H9 (cell line): ENCODE measurements at regions not wholly inside any gene's neighbourhood (a gene's known extent, or its start where the extent isn't known, plus 50 kb on each side); places are given as distances from the start of the nearest gene placed in this dataset.

ENCODE experiments used
- DNase-seq: peaks from one replicate; pipeline ENCODE4 v3.0.0-alpha.2; 2017
- H2AFZ ChIP-seq: one replicate; pipeline ENCODE4 v1.6.1; 2013; ENCODE audit warnings: mild to moderate bottlenecking, low read length, control low read depth, moderate library complexity
- H2AK5ac ChIP-seq: 2 replicates; pipeline ENCODE4 v1.6.1; 2013; ENCODE audit warnings: low read length, control low read depth, mixed read lengths; ENCODE audit not compliant: insufficient read length
- H2BK120ac ChIP-seq: one replicate; pipeline ENCODE4 v1.6.1; 2013; ENCODE audit warnings: low read depth, mild to moderate bottlenecking, low read length, control low read depth, inconsistent platforms; ENCODE audit not compliant: poor library complexity, severe bottlenecking
- H2BK12ac ChIP-seq: 2 replicates; pipeline ENCODE4 v1.6.1; 2013; ENCODE audit warnings: low read length, control low read depth, mixed read lengths, low read depth; ENCODE audit not compliant: insufficient read length
- H2BK15ac ChIP-seq: 2 replicates; pipeline ENCODE4 v1.6.1; 2013; ENCODE audit warnings: low read depth, low read length, control low read depth
- H2BK20ac ChIP-seq: one replicate; pipeline ENCODE4 v1.6.1; 2013; ENCODE audit warnings: low read depth, mild to moderate bottlenecking, low read length, control low read depth, inconsistent platforms; ENCODE audit not compliant: poor library complexity, severe bottlenecking
- H2BK5ac ChIP-seq: 2 replicates; pipeline ENCODE4 v1.6.1; 2013; ENCODE audit warnings: low read length, control low read depth, mixed read lengths; ENCODE audit not compliant: insufficient read length
- H3K14ac ChIP-seq: 2 replicates; pipeline ENCODE4 v1.6.1; 2013; ENCODE audit warnings: low read length, control low read depth; ENCODE audit not compliant: insufficient read depth
- H3K18ac ChIP-seq: 2 replicates; pipeline ENCODE4 v1.6.1; 2013; ENCODE audit warnings: low read depth, mild to moderate bottlenecking, mixed read lengths, low read length, control low read depth; ENCODE audit not compliant: insufficient read length
- H3K23ac ChIP-seq: 2 replicates; pipeline ENCODE4 v1.6.1; 2013; ENCODE audit warnings: low read length, control low read depth, mixed read lengths, low read depth; ENCODE audit not compliant: insufficient read length
- H3K23me2 ChIP-seq: 2 replicates; pipeline ENCODE4 v1.6.1; 2013; ENCODE audit warnings: low read depth, mild to moderate bottlenecking, mixed read lengths, low read length, control low read depth; ENCODE audit not compliant: insufficient read length, poor library complexity, severe bottlenecking
- H3K27ac ChIP-seq: 2 replicates; pipeline ENCODE4 v1.5.1; 2013; ENCODE audit warnings: low read length, control low read depth, mixed read lengths, low read depth; ENCODE audit not compliant: insufficient read length
- H3K27me3 ChIP-seq: 2 replicates; pipeline ENCODE4 v1.6.1; 2013; ENCODE audit warnings: low read length, control low read depth, inconsistent platforms; ENCODE audit not compliant: insufficient read depth
- H3K4ac ChIP-seq: 2 replicates; pipeline ENCODE4 v1.6.1; 2013; ENCODE audit warnings: low read depth, mild to moderate bottlenecking, control low read depth, inconsistent platforms, low read length, moderate library complexity
- H3K4me1 ChIP-seq: 2 replicates; pipeline ENCODE4 v1.6.1; 2013; ENCODE audit warnings: low read length, control low read depth, inconsistent platforms; ENCODE audit not compliant: insufficient read depth
- H3K4me2 ChIP-seq: 2 replicates; pipeline ENCODE4 v1.6.1; 2013; ENCODE audit warnings: low read length, control low read depth, mixed read lengths; ENCODE audit not compliant: insufficient read length, insufficient read depth
- H3K56ac ChIP-seq: 2 replicates; pipeline ENCODE4 v1.6.1; 2013; ENCODE audit warnings: low read depth, mild to moderate bottlenecking, mixed read lengths, low read length, control low read depth; ENCODE audit not compliant: insufficient read length
- H3K79me1 ChIP-seq: 2 replicates; pipeline ENCODE4 v1.6.1; 2013; ENCODE audit warnings: low read depth, mild to moderate bottlenecking, moderate library complexity, low read length, control low read depth, inconsistent platforms; ENCODE audit not compliant: insufficient read depth, poor library complexity, severe bottlenecking
- H3K79me2 ChIP-seq: 2 replicates; pipeline ENCODE4 v1.6.1; 2013; ENCODE audit warnings: low read length, control low read depth, inconsistent platforms; ENCODE audit not compliant: insufficient read depth
- H3K9ac ChIP-seq: 2 replicates; pipeline ENCODE4 v1.6.1; 2013; ENCODE audit warnings: low read length, control low read depth, mixed read lengths; ENCODE audit not compliant: insufficient read length; ENCODE audit errors: extremely low read depth
- H3K9me3 ChIP-seq: one replicate; pipeline ENCODE4 v1.6.1; 2013; ENCODE audit warnings: low read depth, low read length, inconsistent platforms; ENCODE audit not compliant: control insufficient read depth
- H3T11ph ChIP-seq: one replicate; pipeline ENCODE4 v1.6.1; 2013; ENCODE audit warnings: mild to moderate bottlenecking, low read length, control low read depth, inconsistent platforms
- H4K20me1 ChIP-seq: one replicate; pipeline ENCODE4 v1.6.1; 2013; ENCODE audit not compliant: control insufficient read depth, insufficient read length, insufficient read depth
- H4K5ac ChIP-seq: 2 replicates; pipeline ENCODE4 v1.6.1; 2013; ENCODE audit warnings: low read depth, mild to moderate bottlenecking, mixed read lengths, low read length, control low read depth; ENCODE audit not compliant: insufficient read length
- H4K8ac ChIP-seq: replicated peaks from 2 replicates; pipeline ENCODE4 v1.6.1; 2013; ENCODE audit warnings: low read length, control low read depth, mixed read lengths, low read depth; ENCODE audit not compliant: insufficient read length
- H4K91ac ChIP-seq: 2 replicates; pipeline ENCODE4 v1.6.1; 2013; ENCODE audit warnings: low read depth, mild to moderate bottlenecking, moderate library complexity, mixed read lengths, low read length, control low read depth; ENCODE audit not compliant: insufficient read length
- H3K27ac Mint-ChIP-seq, 3 experiments: 2 replicates in 2 of 3; 3 replicates in 1 of 3; pipeline ENCODE4 v1.8.0; 2020 to 2021; ENCODE audit warnings: mixed read lengths in 3 of 3, mild to moderate bottlenecking in 1 of 3, moderate library complexity in 1 of 3
- H3K27me3 Mint-ChIP-seq: 2 replicates; pipeline ENCODE4 v1.8.0; 2021; ENCODE audit warnings: low read depth, mild to moderate bottlenecking, moderate library complexity, mixed read lengths
- H3K36me3 Mint-ChIP-seq, 3 experiments: 2 replicates in 2 of 3; 3 replicates in 1 of 3; pipeline ENCODE4 v1.8.0; 2020 to 2021; ENCODE audit warnings: low read depth in 3 of 3, mixed read lengths in 3 of 3; ENCODE audit not compliant: insufficient read depth in 1 of 3
- H3K4me1 Mint-ChIP-seq, 2 experiments: 2 replicates each; pipeline ENCODE4 v1.8.0; 2020; ENCODE audit warnings: mixed read lengths in 2 of 2
- H3K4me3 Mint-ChIP-seq, 2 experiments: 2 replicates in 1 of 2; 3 replicates in 1 of 2; pipeline ENCODE4 v1.8.0; 2020 to 2021; ENCODE audit warnings: mild to moderate bottlenecking in 2 of 2, mixed read lengths in 2 of 2, moderate library complexity in 1 of 2
- H3K9me3 Mint-ChIP-seq, 2 experiments: 2 replicates in 1 of 2; 3 replicates in 1 of 2; pipeline ENCODE4 v1.8.0; 2020; ENCODE audit warnings: mild to moderate bottlenecking in 2 of 2, mixed read lengths in 2 of 2, moderate library complexity in 1 of 2
- CTCF ChIP-seq: fragments of 200-600 bp; sonication (generic); conservative IDR thresholded peaks from 3 replicates; pipeline ENCODE4 v1.8.0; 2021; ENCODE audit warnings: antibody characterized with exemption, mild to moderate bottlenecking
- WGBS: extraction: QIAGEN DNeasy Blood & Tissue Kit; methylation state at CpG from one replicate; pipeline ENCODE4 v1.1.7; 2013; ENCODE audit warnings: missing lambda C conversion rate, low lambda C conversion rate, mixed read lengths; ENCODE audit not compliant: insufficient read length; ENCODE audit errors: extremely low coverage; 5-methylcytosine and 5-hydroxymethylcytosine counted together

- Histone ChIP-seq H2AFZ (no peak overlapping the region), H3K27ac (no peak overlapping the region), H2BK15ac (no peak overlapping the region), H3K4me1 (no peaks in the 10 kb centered on the region), H2BK12ac (no peak overlapping the region), H2BK120ac (no peak overlapping the region), H2AK5ac (no peak overlapping the region), H3K4me2 (no peak overlapping the region), H3K4ac (no peak overlapping the region), H3K9me3 (no peaks in the 10 kb centered on the region), H4K5ac (no peak overlapping the region), H3K79me1 (no peaks in the 10 kb centered on the region), H4K8ac (no peak overlapping the region), H2BK5ac (no peak overlapping the region), H3K9ac (no peak overlapping the region), H3K23me2 (no peaks in the 10 kb centered on the region), H3K18ac (no peak overlapping the region), H4K91ac (no peak overlapping the region), H3K23ac (no peak overlapping the region), H3K79me2 (no peaks in the 10 kb centered on the region), H3K27me3 (no peaks in the 10 kb centered on the region), H4K20me1 (no peaks in the 10 kb centered on the region), H2BK20ac (no peak overlapping the region), H3K56ac (no peak overlapping the region), H3T11ph (no peak overlapping the region), H3K14ac (no peak overlapping the region)
- no peak for DNase-seq
- no peaks in the 10 kb centered on the region; a peak in 1 of 5 replicates for H3K9me3 Mint-ChIP-seq
- H3K4me1 Mint-ChIP-seq = no peaks in the 10 kb centered on the region
- WGBS = no CpG with 5 or more reads among the region's 3 CpGs
- H3K27me3 Mint-ChIP-seq = no peaks in the 10 kb centered on the region
- no peak for TF ChIP-seq CTCF
- no peaks in the 10 kb centered on the region; a peak in 1 of 7 replicates for H3K36me3 Mint-ChIP-seq
- H3K27ac Mint-ChIP-seq = no peak overlapping the region
- H3K4me3 Mint-ChIP-seq = no peak overlapping the region
Observed at GRCh38 chr12:58395056-58395455, 453.7 kb downstream of the ATP23 start.
